KMS-11 (cell line): ENCODE measurements at regions not wholly inside any gene's neighbourhood (a gene's known extent, or its start where the extent isn't known, plus 50 kb on each side); places are given as distances from the start of the nearest gene placed in this dataset.

Source experiments
- H2AFZ ChIP-seq: fragments of 200-600 bp; sonication (generic); 2 replicates; pipeline ENCODE4 v1.6.1; 2016; ENCODE audit warnings: antibody characterized with exemption, mixed run types, low read depth
- H3K27ac ChIP-seq: fragments of 200-600 bp; sonication (generic); 2 replicates; pipeline ENCODE4 v1.6.1; 2016; ENCODE audit warnings: mild to moderate bottlenecking, mixed run types
- H3K27me3 ChIP-seq: fragments of 200-600 bp; sonication (generic); 2 replicates; pipeline ENCODE4 v1.6.1; 2017; ENCODE audit warnings: mild to moderate bottlenecking, low read depth, mixed run types, moderate library complexity; ENCODE audit not compliant: insufficient read depth
- H3K36me3 ChIP-seq: fragments of 200-600 bp; sonication (generic); 2 replicates; pipeline ENCODE4 v1.6.1; 2017; ENCODE audit warnings: mild to moderate bottlenecking, mixed run types; ENCODE audit not compliant: insufficient read depth
- H3K4me1 ChIP-seq: fragments of 200-600 bp; sonication (generic); 2 replicates; pipeline ENCODE4 v1.6.1; 2016; ENCODE audit warnings: mild to moderate bottlenecking, low read depth, mixed run types; ENCODE audit not compliant: poor library complexity, severe bottlenecking
- H3K4me2 ChIP-seq: fragments of 200-600 bp; sonication (generic); 2 replicates; pipeline ENCODE4 v1.7.0; 2016; ENCODE audit warnings: mild to moderate bottlenecking, mixed run types
- H3K4me3 ChIP-seq: fragments of 200-600 bp; sonication (generic); IDR thresholded peaks from 2 replicates; pipeline ENCODE4 v1.6.1; 2017; ENCODE audit warnings: low read depth, low read length, mixed read lengths; ENCODE audit not compliant: insufficient read depth
- H3K79me2 ChIP-seq: fragments of 200-600 bp; sonication (generic); 2 replicates; pipeline ENCODE4 v1.6.1; 2016; ENCODE audit warnings: low read depth, mixed run types; ENCODE audit not compliant: insufficient read depth
- H3K9ac ChIP-seq: fragments of 200-600 bp; sonication (generic); 2 replicates; pipeline ENCODE4 v1.6.1; 2016; ENCODE audit warnings: mild to moderate bottlenecking, mixed run types
- H4K20me1 ChIP-seq: fragments of 200-600 bp; sonication (generic); 2 replicates; pipeline ENCODE4 v1.6.1; 2016; ENCODE audit warnings: mild to moderate bottlenecking, mixed run types; ENCODE audit not compliant: insufficient read depth
- CTCF ChIP-seq: fragments of 200-600 bp; sonication (generic); conservative IDR thresholded peaks from 2 replicates; pipeline ENCODE4 v1.6.1; 2017; ENCODE audit warnings: low read depth, mild to moderate bottlenecking, antibody characterized with exemption, low read length, moderate library complexity, mixed read lengths

DNA sequence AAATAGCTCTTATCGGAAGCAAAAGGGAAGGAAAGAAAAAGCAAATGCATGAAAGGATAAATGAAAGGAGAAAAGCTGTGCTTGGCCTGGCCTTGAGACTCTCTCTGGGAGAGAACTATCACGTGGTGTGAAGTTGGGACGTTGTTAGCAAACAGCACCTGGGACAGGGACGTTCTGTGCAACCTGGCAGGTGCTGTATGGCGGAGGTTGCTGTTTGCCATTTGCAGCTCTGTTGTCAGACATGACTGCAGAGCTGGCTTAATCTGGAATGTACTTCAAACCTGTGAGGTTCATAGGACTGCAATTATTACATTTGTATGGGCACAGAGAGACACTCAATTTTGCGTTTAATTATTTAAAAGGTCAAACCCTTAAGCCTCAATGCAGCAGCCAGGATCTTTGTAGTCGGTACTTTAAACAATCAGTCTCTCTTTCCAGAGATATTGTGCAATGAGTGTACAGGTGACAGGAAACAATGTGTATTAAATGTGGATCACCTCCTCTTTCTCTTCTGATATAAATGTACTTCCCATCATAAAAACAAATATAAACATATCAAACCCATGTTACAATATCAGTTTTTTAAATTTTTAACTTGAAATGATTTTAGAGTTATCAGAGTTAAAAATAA, 800.5 kb upstream of the KCND2 start:
- no peak overlapping the region for H2AFZ ChIP-seq
- no peaks in the 10 kb centered on the region for H3K79me2 ChIP-seq
- no peak for TF ChIP-seq CTCF
- H3K36me3 ChIP-seq, result no peaks in the 10 kb centered on the region
- H3K4me1 ChIP-seq, result no peaks in the 10 kb centered on the region
- H4K20me1 ChIP-seq, result no peaks in the 10 kb centered on the region
- no peaks in the 10 kb centered on the region for H3K27me3 ChIP-seq
- no peak overlapping the region for H3K27ac ChIP-seq
- H3K4me2 ChIP-seq, result no peak overlapping the region
- no peak overlapping the region for H3K9ac ChIP-seq
- no peak overlapping the region for H3K4me3 ChIP-seq

DNA sequence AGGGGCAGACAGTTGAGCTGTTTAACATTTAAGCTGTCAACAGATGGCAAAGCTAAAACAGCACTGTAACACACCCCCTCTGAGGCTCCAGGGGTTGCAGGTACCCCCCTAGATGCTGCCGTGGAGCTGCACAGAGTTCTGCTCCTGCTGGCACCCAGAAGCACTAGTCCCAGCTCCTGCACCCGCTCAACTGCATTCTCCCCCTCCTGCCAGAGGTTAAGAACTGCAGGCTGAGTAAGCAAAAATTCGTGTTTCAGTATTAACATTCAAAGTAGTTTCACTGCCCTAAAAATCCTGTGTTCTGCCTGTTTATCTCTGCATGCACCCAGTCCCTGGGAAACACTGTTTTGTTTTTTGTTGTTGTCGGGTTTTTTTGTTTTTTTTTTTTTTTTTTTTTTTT, 790.8 kb upstream of the KCND2 start:
- H3K4me1 ChIP-seq, result peaks cover 18% of the 10 kb centered on the region
- no peak overlapping the region for H3K4me3 ChIP-seq
- TF ChIP-seq CTCF, result peak; percentile 74
- no peaks in the 10 kb centered on the region for H3K27me3 ChIP-seq
- no peaks in the 10 kb centered on the region for H4K20me1 ChIP-seq
- peak overlapping the region; percentile 23; the same call in 1 of the 2 replicates for H3K27ac ChIP-seq
- H3K9ac ChIP-seq, result no peak overlapping the region
- H3K4me2 ChIP-seq, result peak overlapping the region; percentile 57
- H2AFZ ChIP-seq, result peak overlapping the region; percentile 82
- no peaks in the 10 kb centered on the region for H3K79me2 ChIP-seq
- no peaks in the 10 kb centered on the region for H3K36me3 ChIP-seq

- Histone ChIP-seq H3K4me1 (peaks cover 18% of the 10 kb centered on the region), H3K79me2 (no peaks in the 10 kb centered on the region), H3K4me2 (peak overlapping the region; percentile 57), H3K27me3 (no peaks in the 10 kb centered on the region), H2AFZ (peak overlapping the region; percentile 82), H3K9ac (no peak overlapping the region), H4K20me1 (no peaks in the 10 kb centered on the region), H3K4me3 (no peak overlapping the region), H3K27ac (peak overlapping the region; percentile 23; the same call in 1 of the 2 replicates), H3K36me3 (no peaks in the 10 kb centered on the region)
- no peak for TF ChIP-seq CTCF
Measured at GRCh38 chr7:119482671-119483070, 790.3 kb upstream of the KCND2 start.

- TF ChIP-seq CTCF, result no peak
- H3K4me2 ChIP-seq, result no peak overlapping the region
- H3K4me1 ChIP-seq, result peaks cover 18% of the 10 kb centered on the region
- no peaks in the 10 kb centered on the region for H4K20me1 ChIP-seq
- H3K27me3 ChIP-seq, result no peaks in the 10 kb centered on the region
- no peaks in the 10 kb centered on the region for H3K79me2 ChIP-seq
- H3K36me3 ChIP-seq, result no peaks in the 10 kb centered on the region
- no peak overlapping the region for H3K9ac ChIP-seq
- H3K4me3 ChIP-seq, result no peak overlapping the region
- no peak overlapping the region for H2AFZ ChIP-seq
- H3K27ac ChIP-seq, result no peak overlapping the region
Measured at GRCh38 chr7:119483364-119483763, 789.6 kb upstream of the KCND2 start.
